ENCODE measurements at regions not wholly inside any gene's neighbourhood (a gene's known extent, or its start where the extent isn't known, plus 50 kb on each side); places are given as distances from the start of the nearest gene placed in this dataset.
A peak's percentile ranks its signal among the peaks of the same experiment; 100 is the strongest.

GRCh38 chr6:6890400-6890858 lies 217.3 kb upstream of the RREB1 start (continued):
- TF ChIP-seq CREB3 (tag; conservative IDR thresholded peaks at IDR 0.05; ENCODE audit: low read depth) (no peak), ZNF707 (CRISPR knock-in tag; conservative IDR thresholded peaks at IDR 0.05) (no peak), RBM25 (IDR thresholded peaks at IDR 0.05; ENCODE audit: low read depth, low read length, severe bottlenecking) (no peak), GTF3C2 (IDR thresholded peaks at IDR 0.05; ENCODE audit: borderline replicate concordance, extremely low read depth, insufficient read length) (no peak), CBFA2T3 (IDR thresholded peaks at IDR 0.05) (no peak), ZNF408 (CRISPR knock-in tag; IDR thresholded peaks at IDR 0.05; ENCODE audit: low read depth) (no peak), GMEB1 (CRISPR knock-in tag; IDR thresholded peaks at IDR 0.05) (no peak), CBX1 (IDR thresholded peaks at IDR 0.05; ENCODE audit: low read depth) (no peak), BACH1 (tag; IDR thresholded peaks at IDR 0.05) (no peak), HOXB6 (CRISPR knock-in tag; IDR thresholded peaks at IDR 0.05; ENCODE audit: borderline replicate concordance) (no peak), PHF21A (IDR thresholded peaks at IDR 0.05; ENCODE audit: borderline replicate concordance, low read depth) (no peak), THRA (IDR thresholded peaks at IDR 0.05) (no peak), ELF1 (tag; IDR thresholded peaks at IDR 0.05) (peak; percentile 16; the same call in 1 of the 2 replicates), FOXO4 (CRISPR knock-in tag; IDR thresholded peaks at IDR 0.05) (no peak), NFIX (CRISPR knock-in tag; IDR thresholded peaks at IDR 0.05; ENCODE audit: low read depth) (no peak), CAMTA2 (CRISPR knock-in tag; conservative IDR thresholded peaks at IDR 0.05) (no peak), NR2C2 (CRISPR knock-in tag; IDR thresholded peaks at IDR 0.05) (no peak), NR2C2 (tag; IDR thresholded peaks at IDR 0.05) (peak; percentile 66), CHD1 (IDR thresholded peaks at IDR 0.05; ENCODE audit: low read length) (no peak), ETS1 (conservative IDR thresholded peaks at IDR 0.05; ENCODE audit: control insufficient read depth, low read depth, low read length) (peak; percentile 71; the same call in 1 of the 2 replicates)

Measured in K562 (cell line).